OCI-LY1 (cell line): ENCODE measurements at regions not wholly inside any gene's neighbourhood (a gene's known extent, or its start where the extent isn't known, plus 50 kb on each side); places are given as distances from the start of the nearest gene placed in this dataset.

ENCODE experiments used
- H2AFZ ChIP-seq: fragments of 200-600 bp; sonication (generic), shearing (Covaris generic); 2 replicates; pipeline ENCODE4 v1.6.0; 2014; ENCODE audit warnings: antibody characterized with exemption, mild to moderate bottlenecking, low read length
- H3F3A ChIP-seq: fragments of 200-600 bp; sonication (generic), shearing (Covaris generic); 2 replicates; pipeline ENCODE4 v1.6.0; 2014; ENCODE audit warnings: mild to moderate bottlenecking, antibody characterized with exemption, low read length, moderate library complexity; ENCODE audit not compliant: insufficient read depth
- H3K27ac ChIP-seq: fragments of 200-600 bp; sonication (generic); 2 replicates; pipeline ENCODE4 v1.5.1; 2014; ENCODE audit warnings: low read length, mixed run types, mild to moderate bottlenecking, low read depth; ENCODE audit not compliant: poor library complexity, severe bottlenecking
- H3K27me3 ChIP-seq: fragments of 200-600 bp; sonication (generic); 2 replicates; pipeline ENCODE4 v1.6.0; 2014; ENCODE audit warnings: antibody characterized with exemption, mild to moderate bottlenecking, low read length, moderate library complexity; ENCODE audit not compliant: insufficient read depth
- H3K36me3 ChIP-seq: fragments of 200-600 bp; sonication (generic); 2 replicates; pipeline ENCODE4 v1.6.1; 2014; ENCODE audit warnings: mild to moderate bottlenecking, antibody characterized with exemption, low read length, moderate library complexity, mixed read lengths; ENCODE audit not compliant: insufficient read depth
- H3K4me1 ChIP-seq: fragments of 200-600 bp; sonication (generic); 2 replicates; pipeline ENCODE4 v1.5.1; 2014; ENCODE audit warnings: mild to moderate bottlenecking, low read length, moderate library complexity; ENCODE audit not compliant: insufficient read depth, severe bottlenecking
- H3K4me2 ChIP-seq: fragments of 200-600 bp; sonication (generic), shearing (Covaris generic); 2 replicates; pipeline ENCODE4 v1.6.1; 2014; ENCODE audit warnings: low read length
- H3K4me3 ChIP-seq: fragments of 200-600 bp; sonication (generic); 2 replicates; pipeline ENCODE4 v1.5.1; 2014; ENCODE audit warnings: low read length, low read depth, mild to moderate bottlenecking, mixed read lengths; ENCODE audit not compliant: poor library complexity, severe bottlenecking
- H3K79me2 ChIP-seq: fragments of 200-600 bp; shearing (Covaris generic); 2 replicates; pipeline ENCODE4 v1.6.1; 2016; ENCODE audit warnings: mixed run types, low read length, mixed read lengths; ENCODE audit not compliant: insufficient read depth
- H3K9ac ChIP-seq: fragments of 200-600 bp; sonication (generic), shearing (Covaris generic); 2 replicates; pipeline ENCODE4 v1.6.1; 2014; ENCODE audit warnings: mild to moderate bottlenecking, low read length, mixed read lengths
- H3K9me2 ChIP-seq: fragments of 200-600 bp; sonication (generic), shearing (Covaris generic); 2 replicates; pipeline ENCODE4 v1.6.1; 2014; ENCODE audit warnings: low read depth, mild to moderate bottlenecking, low read length, mixed read lengths
- H3K9me3 ChIP-seq: fragments of 200-600 bp; shearing (Covaris generic); 2 replicates; pipeline ENCODE4 v1.6.1; 2014; ENCODE audit warnings: low read length, mixed read lengths
- H4K20me1 ChIP-seq: fragments of 200-600 bp; sonication (generic), shearing (Covaris generic); 2 replicates; pipeline ENCODE4 v1.6.0; 2016; ENCODE audit warnings: mild to moderate bottlenecking, low read length; ENCODE audit not compliant: insufficient read depth
- EZH2 ChIP-seq: fragments of 200-600 bp; sonication (generic), shearing (Covaris generic); IDR thresholded peaks from 2 replicates; pipeline ENCODE4 v1.8.0; 2017; ENCODE audit warnings: borderline replicate concordance, mixed run types, mild to moderate bottlenecking, antibody characterized with exemption, low read length, moderate library complexity, mixed read lengths
- TF ChIP-seq, protein P1 (sequence below): fragments of 200-600 bp; sonication (generic), shearing (Covaris generic); IDR thresholded peaks from 2 replicates; pipeline ENCODE4 v1.5.1; 2017; ENCODE audit warnings: mild to moderate bottlenecking, antibody characterized with exemption, low read length, moderate library complexity, mixed read lengths

DNA sequence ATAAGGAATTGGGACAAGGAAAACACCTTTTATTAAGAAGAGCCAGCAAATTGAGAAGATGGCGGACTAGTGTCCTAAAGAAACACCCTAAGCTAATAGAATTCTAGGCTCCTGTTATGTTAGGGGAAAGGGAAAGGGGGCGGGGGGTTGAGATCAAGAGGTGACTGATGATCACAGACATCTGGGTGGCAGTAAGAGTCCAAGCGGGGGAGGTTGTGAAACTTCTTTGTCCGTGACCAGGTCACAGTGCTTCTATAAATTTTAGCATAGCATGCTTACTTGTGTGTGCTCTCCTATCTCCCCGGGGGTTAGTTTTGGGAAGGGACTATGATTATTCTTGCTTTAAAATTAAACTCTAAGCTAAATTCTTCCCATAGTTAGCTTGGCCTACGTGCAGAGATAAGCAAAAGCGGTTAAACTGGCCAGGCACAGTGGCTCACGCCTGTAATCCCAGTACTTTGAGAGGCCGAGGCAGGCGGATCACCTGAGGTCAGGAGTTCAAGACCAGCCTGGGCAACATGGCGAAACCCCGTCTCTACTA, 262.1 kb downstream of the SKIDA1 start:
- no peak overlapping the region for H3K4me2 ChIP-seq
- no peak overlapping the region for H3K9ac ChIP-seq
- no peak overlapping the region for H3K27ac ChIP-seq
- no peaks in the 10 kb centered on the region for H3K4me1 ChIP-seq
- H3K4me3 ChIP-seq = no peak overlapping the region
- no peaks in the 10 kb centered on the region for H4K20me1 ChIP-seq
- no peaks in the 10 kb centered on the region for H3K27me3 ChIP-seq
- no peaks in the 10 kb centered on the region for H3F3A ChIP-seq
- no peaks in the 10 kb centered on the region for H3K9me2 ChIP-seq
- no peaks in the 10 kb centered on the region for H3K36me3 ChIP-seq
- no peaks in the 10 kb centered on the region for H3K79me2 ChIP-seq
- H2AFZ ChIP-seq = no peak overlapping the region
- no peaks in the 10 kb centered on the region for H3K9me3 ChIP-seq
- TF ChIP-seq EZH2 = no peak
- TF ChIP-seq, protein P1, sequence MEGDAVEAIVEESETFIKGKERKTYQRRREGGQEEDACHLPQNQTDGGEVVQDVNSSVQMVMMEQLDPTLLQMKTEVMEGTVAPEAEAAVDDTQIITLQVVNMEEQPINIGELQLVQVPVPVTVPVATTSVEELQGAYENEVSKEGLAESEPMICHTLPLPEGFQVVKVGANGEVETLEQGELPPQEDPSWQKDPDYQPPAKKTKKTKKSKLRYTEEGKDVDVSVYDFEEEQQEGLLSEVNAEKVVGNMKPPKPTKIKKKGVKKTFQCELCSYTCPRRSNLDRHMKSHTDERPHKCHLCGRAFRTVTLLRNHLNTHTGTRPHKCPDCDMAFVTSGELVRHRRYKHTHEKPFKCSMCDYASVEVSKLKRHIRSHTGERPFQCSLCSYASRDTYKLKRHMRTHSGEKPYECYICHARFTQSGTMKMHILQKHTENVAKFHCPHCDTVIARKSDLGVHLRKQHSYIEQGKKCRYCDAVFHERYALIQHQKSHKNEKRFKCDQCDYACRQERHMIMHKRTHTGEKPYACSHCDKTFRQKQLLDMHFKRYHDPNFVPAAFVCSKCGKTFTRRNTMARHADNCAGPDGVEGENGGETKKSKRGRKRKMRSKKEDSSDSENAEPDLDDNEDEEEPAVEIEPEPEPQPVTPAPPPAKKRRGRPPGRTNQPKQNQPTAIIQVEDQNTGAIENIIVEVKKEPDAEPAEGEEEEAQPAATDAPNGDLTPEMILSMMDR = no peak

DNA sequence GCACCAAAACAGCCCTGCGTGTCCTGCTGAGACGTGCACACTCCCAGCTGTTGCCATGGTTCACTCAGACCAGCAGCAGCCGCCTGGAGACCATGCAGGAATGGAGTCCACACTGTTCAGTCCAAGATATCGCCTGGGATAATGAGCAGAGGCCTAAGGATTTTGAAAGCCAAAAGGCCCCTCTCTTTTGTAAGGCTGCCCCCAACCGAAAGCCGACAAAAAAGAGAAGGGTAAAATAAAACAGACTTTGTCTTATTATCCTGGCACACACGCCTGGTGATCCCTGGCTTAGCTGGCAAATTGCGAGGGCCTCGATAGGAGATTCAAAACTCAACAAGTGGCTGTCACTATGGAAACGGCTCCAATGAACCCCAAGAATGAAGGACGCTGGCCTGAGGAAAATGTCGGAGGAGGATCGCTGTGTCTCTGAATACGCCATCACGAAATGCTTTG, 263.6 kb downstream of the SKIDA1 start:
- H3K79me2 ChIP-seq = no peaks in the 10 kb centered on the region
- no peak overlapping the region for H3K27ac ChIP-seq
- no peak overlapping the region for H3K4me2 ChIP-seq
- TF ChIP-seq EZH2 = no peak
- TF ChIP-seq, protein P1 = no peak
- no peaks in the 10 kb centered on the region for H3K27me3 ChIP-seq
- no peak overlapping the region for H3K9ac ChIP-seq
- no peak overlapping the region for H3K4me3 ChIP-seq
- H3K4me1 ChIP-seq = no peaks in the 10 kb centered on the region
- H3K9me3 ChIP-seq = no peaks in the 10 kb centered on the region
- H3K36me3 ChIP-seq = no peaks in the 10 kb centered on the region
- H2AFZ ChIP-seq = no peak overlapping the region
- H4K20me1 ChIP-seq = no peaks in the 10 kb centered on the region
- no peaks in the 10 kb centered on the region for H3K9me2 ChIP-seq
- no peaks in the 10 kb centered on the region for H3F3A ChIP-seq

DNA sequence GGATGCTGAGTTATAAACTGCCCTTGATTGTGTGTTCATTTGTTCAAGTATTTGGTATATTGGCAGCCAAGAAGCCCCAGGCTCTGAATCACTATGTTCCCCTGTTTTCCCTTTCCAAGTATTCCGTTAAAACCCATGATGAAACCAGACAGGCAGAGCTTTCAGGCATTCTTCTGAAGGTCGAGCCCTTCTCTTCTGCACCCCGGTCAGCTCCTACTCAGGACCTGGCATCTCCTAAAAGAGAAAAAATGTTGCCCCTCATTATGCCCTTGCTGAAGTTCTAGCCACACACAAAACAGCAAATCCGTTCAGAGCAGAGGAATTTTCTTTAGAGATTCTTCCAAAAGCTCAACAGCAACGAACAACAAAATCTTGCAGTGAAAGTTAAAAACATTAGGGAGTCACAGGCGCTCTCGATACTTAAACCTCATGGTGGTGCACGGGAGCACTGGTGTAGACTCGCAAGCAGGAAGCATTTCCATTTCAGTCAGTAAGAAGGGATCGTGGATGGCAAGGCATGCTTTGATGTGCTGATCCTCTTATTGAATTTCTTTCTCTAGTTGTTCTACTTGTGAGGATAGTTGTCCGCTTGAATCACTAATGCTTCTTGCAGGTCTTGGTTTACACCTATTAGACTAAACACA, 264.9 kb downstream of the SKIDA1 start:
- Histone ChIP-seq H3K9ac (no peak overlapping the region), H3K9me2 (no peaks in the 10 kb centered on the region), H3K9me3 (no peaks in the 10 kb centered on the region), H3K4me1 (no peaks in the 10 kb centered on the region), H3K79me2 (no peaks in the 10 kb centered on the region), H3F3A (no peaks in the 10 kb centered on the region), H3K4me2 (no peak overlapping the region), H3K27ac (no peak overlapping the region), H3K4me3 (no peak overlapping the region), H3K27me3 (no peaks in the 10 kb centered on the region), H4K20me1 (no peaks in the 10 kb centered on the region), H2AFZ (no peak overlapping the region), H3K36me3 (no peaks in the 10 kb centered on the region)
- TF ChIP-seq, protein P1 = no peak
- TF ChIP-seq EZH2 = no peak
